Endometrium (tissue), 2 donors: ENCODE measurements at regions not wholly inside any gene's neighbourhood (a gene's known extent, or its start where the extent isn't known, plus 50 kb on each side); places are given as distances from the start of the nearest gene placed in this dataset.
"Not testable (repeated sequence)": the region's sequence is repeated elsewhere in the genome, so short reads cannot be mapped to it uniquely, and the experiment has no call there.

Experiments used
- FAIRE-seq: peaks from 2 replicates; lab custom pipeline; 2012; peaks lifted over from hg19 to GRCh38; lab: Jason Lieb, UNC
- donor health status: control.
- donor health status: control.

- no peak for FAIRE-seq
Measured at GRCh38 chr2:2896011-2896410, 481.6 kb downstream of the EIPR1 start.

GRCh38 chr2:2894011-2894410 is 483.6 kb downstream of the EIPR1 start:
- FAIRE-seq, result not testable (repeated sequence)

- no peak for FAIRE-seq
Measured at GRCh38 chr2:2892892-2893291, 484.7 kb downstream of the EIPR1 start.

GRCh38 chr2:2892378-2892777 is 485.2 kb downstream of the EIPR1 start:
- FAIRE-seq, result no peak

GRCh38 chr2:2890901-2891300 is 486.7 kb downstream of the EIPR1 start:
- FAIRE-seq, result no peak

GRCh38 chr2:2890246-2890645 is 487.4 kb downstream of the EIPR1 start:
- FAIRE-seq, result no peak

- FAIRE-seq, result no peak
Measured at GRCh38 chr2:2889646-2890045, 488.0 kb downstream of the EIPR1 start.

- no peak for FAIRE-seq
Measured at GRCh38 chr2:2889141-2889540, 488.5 kb downstream of the EIPR1 start.

GRCh38 chr2:2887772-2888387 is 489.7 kb downstream of the EIPR1 start:
- no peak for FAIRE-seq

- no peak for FAIRE-seq
Measured at GRCh38 chr2:2886922-2887321, 490.7 kb downstream of the EIPR1 start.

GRCh38 chr2:2881499-2881898 is 496.1 kb downstream of the EIPR1 start:
- no peak for FAIRE-seq

- no peak for FAIRE-seq
Measured at GRCh38 chr2:2880938-2881337, 496.7 kb downstream of the EIPR1 start.

- FAIRE-seq, result no peak
Measured at GRCh38 chr2:2879781-2880180, 497.8 kb downstream of the EIPR1 start.

GRCh38 chr2:2879071-2879470 is 498.5 kb downstream of the EIPR1 start:
- no peak for FAIRE-seq

- no peak for FAIRE-seq
Measured at GRCh38 chr2:2877427-2877826, 500.2 kb downstream of the EIPR1 start.

- FAIRE-seq, result no peak
Measured at GRCh38 chr2:2876331-2877221, 501.0 kb downstream of the EIPR1 start.

GRCh38 chr2:2875831-2876230 is 501.8 kb downstream of the EIPR1 start:
- FAIRE-seq, result no peak

- no peak for FAIRE-seq
Measured at GRCh38 chr2:2875296-2875695, 502.3 kb downstream of the EIPR1 start.

GRCh38 chr2:2874805-2875204 is 502.8 kb downstream of the EIPR1 start:
- no peak for FAIRE-seq

GRCh38 chr2:2874341-2874740 is 503.3 kb downstream of the EIPR1 start:
- no peak for FAIRE-seq

- no peak for FAIRE-seq
Measured at GRCh38 chr2:2873450-2873811, 504.2 kb downstream of the EIPR1 start.

- no peak for FAIRE-seq
Measured at GRCh38 chr2:2872713-2873449, 504.7 kb downstream of the EIPR1 start.

GRCh38 chr2:2872309-2872617 is 505.4 kb downstream of the EIPR1 start:
- FAIRE-seq, result no peak
